HEK293 (cell line): ENCODE measurements at regions not wholly inside any gene's neighbourhood (a gene's known extent, or its start where the extent isn't known, plus 50 kb on each side); places are given as distances from the start of the nearest gene placed in this dataset.

Experiments used
- ZNF112 ChIP-seq: fragments of 450-650 bp; formaldehyde crosslinking; IDR thresholded peaks from 2 replicates; pipeline ENCODE4 v1.5.0; 2017; ENCODE audit warnings: missing biosample characterization, missing genetic modification characterization
- TF ChIP-seq, protein P1 (sequence below): fragments of 450-650 bp; formaldehyde crosslinking; IDR thresholded peaks from 2 replicates; pipeline ENCODE4 v1.5.1; 2016; ENCODE audit warnings: missing biosample characterization, missing genetic modification characterization
- TF ChIP-seq, protein P2 (sequence below): fragments of 450-650 bp; formaldehyde crosslinking; IDR thresholded peaks from 2 replicates; pipeline ENCODE4 v1.5.1; 2016; ENCODE audit warnings: missing biosample characterization, missing genetic modification characterization
- TF ChIP-seq, protein P3 (sequence below): fragments of 450-650 bp; formaldehyde crosslinking; IDR thresholded peaks from 2 replicates; pipeline ENCODE4 v1.5.1; 2016; ENCODE audit warnings: missing biosample characterization, missing genetic modification characterization

DNA sequence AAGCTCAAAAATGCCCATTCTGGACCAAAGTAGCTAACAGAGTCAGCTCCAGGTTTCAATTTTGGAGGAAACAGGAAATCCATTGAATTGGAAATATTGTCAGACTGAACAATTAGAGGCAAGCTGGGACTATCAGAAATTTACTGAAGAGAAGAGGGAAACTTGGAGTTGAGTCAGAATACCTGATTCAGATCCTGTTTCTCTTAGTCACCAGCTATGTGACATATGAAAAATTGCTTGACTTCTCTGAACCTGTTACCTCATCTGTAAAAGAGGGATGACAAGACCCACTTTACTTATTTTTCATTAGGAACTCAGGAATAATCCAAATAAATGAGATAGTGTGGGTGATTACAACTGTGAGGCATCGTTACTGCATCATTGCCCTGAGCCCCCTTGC lies 148.9 kb upstream of the CADM1 start:
- TF ChIP-seq, protein P1, sequence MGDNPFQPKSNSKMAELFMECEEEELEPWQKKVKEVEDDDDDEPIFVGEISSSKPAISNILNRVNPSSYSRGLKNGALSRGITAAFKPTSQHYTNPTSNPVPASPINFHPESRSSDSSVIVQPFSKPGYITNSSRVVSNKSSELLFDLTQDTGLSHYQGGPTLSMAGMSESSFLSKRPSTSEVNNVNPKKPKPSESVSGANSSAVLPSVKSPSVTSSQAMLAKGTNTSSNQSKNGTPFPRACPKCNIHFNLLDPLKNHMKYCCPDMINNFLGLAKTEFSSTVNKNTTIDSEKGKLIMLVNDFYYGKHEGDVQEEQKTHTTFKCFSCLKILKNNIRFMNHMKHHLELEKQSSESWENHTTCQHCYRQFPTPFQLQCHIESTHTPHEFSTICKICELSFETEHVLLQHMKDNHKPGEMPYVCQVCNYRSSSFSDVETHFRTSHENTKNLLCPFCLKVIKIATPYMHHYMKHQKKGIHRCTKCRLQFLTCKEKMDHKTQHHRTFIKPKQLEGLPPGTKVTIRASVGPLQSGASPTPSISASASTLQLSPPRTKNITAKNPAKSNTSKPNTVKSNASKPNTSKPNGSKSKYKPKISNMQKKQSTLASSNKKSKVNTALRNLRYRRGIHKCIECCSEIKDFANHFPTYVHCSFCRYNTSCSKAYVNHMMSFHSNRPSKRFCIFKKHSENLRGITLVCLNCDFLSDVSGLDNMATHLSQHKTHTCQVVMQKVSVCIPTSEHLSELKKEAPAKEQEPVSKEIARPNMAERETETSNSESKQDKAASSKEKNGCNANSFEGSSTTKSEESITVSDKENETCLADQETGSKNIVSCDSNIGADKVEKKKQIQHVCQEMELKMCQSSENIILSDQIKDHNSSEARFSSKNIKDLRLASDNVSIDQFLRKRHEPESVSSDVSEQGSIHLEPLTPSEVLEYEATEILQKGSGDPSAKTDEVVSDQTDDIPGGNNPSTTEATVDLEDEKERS, result no peak
- TF ChIP-seq, protein P2, sequence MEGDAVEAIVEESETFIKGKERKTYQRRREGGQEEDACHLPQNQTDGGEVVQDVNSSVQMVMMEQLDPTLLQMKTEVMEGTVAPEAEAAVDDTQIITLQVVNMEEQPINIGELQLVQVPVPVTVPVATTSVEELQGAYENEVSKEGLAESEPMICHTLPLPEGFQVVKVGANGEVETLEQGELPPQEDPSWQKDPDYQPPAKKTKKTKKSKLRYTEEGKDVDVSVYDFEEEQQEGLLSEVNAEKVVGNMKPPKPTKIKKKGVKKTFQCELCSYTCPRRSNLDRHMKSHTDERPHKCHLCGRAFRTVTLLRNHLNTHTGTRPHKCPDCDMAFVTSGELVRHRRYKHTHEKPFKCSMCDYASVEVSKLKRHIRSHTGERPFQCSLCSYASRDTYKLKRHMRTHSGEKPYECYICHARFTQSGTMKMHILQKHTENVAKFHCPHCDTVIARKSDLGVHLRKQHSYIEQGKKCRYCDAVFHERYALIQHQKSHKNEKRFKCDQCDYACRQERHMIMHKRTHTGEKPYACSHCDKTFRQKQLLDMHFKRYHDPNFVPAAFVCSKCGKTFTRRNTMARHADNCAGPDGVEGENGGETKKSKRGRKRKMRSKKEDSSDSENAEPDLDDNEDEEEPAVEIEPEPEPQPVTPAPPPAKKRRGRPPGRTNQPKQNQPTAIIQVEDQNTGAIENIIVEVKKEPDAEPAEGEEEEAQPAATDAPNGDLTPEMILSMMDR, result no peak
- TF ChIP-seq, protein P3, sequence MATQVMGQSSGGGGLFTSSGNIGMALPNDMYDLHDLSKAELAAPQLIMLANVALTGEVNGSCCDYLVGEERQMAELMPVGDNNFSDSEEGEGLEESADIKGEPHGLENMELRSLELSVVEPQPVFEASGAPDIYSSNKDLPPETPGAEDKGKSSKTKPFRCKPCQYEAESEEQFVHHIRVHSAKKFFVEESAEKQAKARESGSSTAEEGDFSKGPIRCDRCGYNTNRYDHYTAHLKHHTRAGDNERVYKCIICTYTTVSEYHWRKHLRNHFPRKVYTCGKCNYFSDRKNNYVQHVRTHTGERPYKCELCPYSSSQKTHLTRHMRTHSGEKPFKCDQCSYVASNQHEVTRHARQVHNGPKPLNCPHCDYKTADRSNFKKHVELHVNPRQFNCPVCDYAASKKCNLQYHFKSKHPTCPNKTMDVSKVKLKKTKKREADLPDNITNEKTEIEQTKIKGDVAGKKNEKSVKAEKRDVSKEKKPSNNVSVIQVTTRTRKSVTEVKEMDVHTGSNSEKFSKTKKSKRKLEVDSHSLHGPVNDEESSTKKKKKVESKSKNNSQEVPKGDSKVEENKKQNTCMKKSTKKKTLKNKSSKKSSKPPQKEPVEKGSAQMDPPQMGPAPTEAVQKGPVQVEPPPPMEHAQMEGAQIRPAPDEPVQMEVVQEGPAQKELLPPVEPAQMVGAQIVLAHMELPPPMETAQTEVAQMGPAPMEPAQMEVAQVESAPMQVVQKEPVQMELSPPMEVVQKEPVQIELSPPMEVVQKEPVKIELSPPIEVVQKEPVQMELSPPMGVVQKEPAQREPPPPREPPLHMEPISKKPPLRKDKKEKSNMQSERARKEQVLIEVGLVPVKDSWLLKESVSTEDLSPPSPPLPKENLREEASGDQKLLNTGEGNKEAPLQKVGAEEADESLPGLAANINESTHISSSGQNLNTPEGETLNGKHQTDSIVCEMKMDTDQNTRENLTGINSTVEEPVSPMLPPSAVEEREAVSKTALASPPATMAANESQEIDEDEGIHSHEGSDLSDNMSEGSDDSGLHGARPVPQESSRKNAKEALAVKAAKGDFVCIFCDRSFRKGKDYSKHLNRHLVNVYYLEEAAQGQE (tag by site-specific recombination), result no peak
- no peak for TF ChIP-seq ZNF112 (tag by site-specific recombination)
